Stimulated activated CD8-positive, alpha-beta memory T cell treated with anti-CD3 and anti-CD28 coated beads, Interleukin-12 subunit alpha, Interleukin-12 subunit beta, amount 100 ng/mL, for 4 hours (primary cell): ENCODE measurements at regions not wholly inside any gene's neighbourhood (a gene's known extent, or its start where the extent isn't known, plus 50 kb on each side); places are given as distances from the start of the nearest gene placed in this dataset.

Experiments used
- DNase-seq: peaks from one replicate; pipeline ENCODE4 v3.0.0-alpha.2; 2020; ENCODE audit warnings: low read depth

DNA sequence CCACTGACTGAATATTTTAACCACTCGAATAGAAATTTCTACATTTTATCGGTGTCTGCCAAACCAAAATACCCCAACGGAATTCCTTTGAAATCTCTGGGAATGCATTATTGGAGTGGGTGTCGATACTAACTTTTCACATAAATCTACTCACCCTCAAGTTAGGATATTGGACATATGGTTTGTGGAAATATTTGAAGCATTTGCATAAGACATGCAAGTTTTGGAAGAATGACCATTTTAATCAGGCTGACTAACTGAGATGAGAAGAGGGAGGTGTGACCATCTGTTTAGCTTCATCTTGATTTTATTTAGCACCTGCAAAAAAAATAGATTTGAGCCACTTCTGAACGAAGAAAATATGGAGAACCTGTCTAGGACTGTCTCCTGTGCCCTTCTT, 61.2 kb downstream of the KLF6 start:
- no peak for DNase-seq

DNA sequence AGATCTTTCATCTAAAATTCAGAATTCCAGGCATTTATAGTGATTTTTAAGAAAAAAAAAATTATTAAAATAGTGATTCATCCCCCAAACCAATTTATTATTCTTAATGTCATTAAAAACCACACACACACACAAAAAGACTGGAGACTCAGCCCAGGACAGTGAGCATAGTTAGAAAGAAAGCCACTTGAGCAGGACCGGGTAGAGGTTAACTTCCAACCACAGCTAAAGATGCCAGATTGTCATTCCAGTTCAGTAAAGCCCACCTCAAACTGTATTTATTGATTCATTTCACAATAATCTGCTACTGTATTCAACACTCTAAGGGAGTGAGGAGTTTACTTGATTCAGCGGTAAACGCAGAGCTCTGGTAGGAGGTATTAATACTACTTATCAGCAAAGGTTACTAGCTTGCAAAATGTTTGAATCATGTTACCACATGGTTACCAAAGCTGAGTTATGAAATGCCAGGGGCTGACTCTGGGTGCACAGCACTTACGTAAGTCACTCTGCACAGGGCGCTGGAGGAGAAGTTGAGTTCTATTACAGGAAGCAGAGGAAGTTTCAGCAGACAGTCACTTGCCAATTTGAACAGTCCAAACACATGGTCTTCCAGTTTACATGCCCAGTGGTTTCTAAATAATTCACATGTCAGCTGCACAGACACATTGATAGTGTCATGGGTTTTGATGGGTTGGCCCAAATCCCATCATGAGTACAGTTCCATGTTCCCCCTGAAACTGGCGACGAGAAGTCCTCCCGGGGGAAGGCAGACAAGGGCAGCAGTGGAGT, 64.6 kb downstream of the KLF6 start:
- no peak for DNase-seq

DNA sequence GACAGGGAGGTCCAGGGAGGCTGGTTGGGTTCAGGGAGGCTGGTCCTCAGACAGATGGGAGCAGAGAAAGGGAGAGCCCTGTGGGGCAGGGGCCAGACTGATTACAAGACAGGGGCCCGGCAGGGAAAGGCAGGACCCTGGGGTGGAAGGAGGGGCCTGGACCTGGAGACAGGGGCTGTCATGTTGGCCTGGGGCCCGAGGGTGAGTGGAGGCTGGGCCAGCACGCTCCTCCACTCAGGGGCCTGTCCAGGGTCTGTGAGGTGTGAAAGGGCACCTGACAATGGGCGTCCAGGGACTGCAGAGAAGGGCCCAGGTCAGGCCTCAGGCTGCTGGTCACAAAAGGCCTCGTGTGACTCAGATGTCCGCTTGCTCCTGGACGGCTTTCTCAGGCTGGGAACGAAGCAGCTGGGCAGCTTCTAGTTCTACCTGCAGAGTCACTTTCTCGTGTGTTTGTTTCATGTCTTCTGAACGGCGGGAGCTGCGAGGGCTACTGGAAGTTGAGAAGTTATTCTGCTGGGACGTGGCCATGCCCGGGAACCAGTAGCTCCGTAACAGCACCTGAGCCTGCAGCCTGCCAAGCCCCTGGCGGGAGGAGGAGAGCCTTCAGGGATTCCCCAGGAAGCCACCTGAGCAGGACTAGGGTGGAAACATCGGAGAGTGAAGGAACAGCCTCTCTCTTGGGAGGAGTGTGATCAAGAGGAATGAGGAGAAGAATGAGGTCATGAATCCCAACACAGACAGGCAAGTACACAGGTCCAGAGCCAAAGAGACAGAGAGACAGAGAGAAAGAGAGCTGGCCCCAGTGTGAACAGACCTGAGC, 65.8 kb downstream of the KLF6 start:
- DNase-seq, result no peak

DNA sequence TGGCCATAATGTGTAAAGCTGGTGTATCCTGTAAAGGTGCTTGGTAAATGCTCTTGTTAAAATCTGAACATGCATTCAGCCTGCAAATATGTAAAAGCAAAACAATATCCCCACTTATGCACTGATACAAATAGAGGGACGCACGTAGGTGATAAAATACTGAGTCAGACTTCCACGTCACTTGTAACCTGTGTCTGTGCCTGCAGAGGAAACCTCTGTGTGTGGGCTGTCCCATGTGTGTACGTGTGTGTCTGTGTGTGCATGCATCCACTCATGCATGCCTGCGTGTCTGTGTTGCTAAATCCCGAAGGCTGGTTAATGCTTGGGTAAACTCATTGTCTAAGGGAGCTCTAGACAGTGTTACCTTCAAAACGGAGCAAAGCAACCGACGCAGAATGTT, 68.9 kb downstream of the KLF6 start:
- DNase-seq, result no peak

DNA sequence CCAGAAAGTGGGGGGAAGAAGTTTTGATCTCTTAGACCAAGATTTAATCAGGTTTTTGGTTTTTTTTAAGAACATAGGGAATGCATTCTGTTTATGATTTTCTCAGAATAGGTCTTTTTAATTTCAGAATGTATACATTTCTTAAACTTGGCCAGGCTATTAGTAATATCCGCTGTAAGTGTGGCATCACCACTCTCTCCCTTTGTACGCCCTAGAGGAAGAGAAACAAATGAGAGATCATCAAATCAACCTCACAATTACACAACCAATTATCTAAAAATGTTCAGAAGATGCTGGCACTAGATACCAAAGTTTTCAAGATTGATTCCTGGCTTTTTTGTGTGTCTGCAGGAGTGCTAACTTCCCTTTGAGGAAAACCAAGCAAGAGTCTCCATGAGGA, 70.0 kb downstream of the KLF6 start:
- no peak for DNase-seq

DNA sequence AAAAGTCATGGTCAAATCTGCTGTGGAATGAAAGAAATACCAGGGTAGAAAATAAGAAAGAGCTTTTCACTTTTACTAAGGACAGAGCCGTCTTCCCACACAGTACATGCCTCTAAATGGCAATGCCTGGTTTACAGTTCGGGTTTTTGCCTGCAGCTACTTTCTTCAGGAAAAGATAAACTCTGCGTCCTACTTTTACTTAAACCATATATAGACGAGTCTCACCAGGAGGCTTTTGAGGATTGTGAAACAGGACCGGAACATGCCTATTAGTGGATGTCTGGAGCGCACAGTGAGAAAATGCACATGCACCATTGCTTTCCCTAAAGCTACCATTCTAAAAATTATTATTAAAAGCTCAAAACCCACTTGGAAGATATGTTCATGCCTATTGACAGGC, 70.5 kb downstream of the KLF6 start:
- DNase-seq, result no peak

DNA sequence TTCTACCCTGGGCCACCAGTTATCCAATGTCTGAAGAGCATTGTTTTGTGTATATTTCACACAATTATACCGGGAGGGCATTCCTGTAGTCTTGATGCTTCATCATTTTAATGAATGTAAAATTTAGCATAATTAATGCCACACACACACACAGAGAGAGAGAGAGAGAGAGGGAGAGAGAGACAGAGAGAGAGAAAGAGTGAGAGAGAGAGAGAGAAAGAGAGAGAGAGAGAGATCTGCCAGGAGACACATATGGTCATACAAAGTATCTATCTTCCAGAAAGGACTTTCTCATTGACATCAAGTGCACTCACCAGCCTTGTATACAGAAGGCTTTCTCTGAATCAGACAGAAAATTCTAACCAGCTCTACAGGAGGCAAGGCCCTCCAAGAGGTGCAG, 72.3 kb downstream of the KLF6 start:
- DNase-seq, result no peak

DNA sequence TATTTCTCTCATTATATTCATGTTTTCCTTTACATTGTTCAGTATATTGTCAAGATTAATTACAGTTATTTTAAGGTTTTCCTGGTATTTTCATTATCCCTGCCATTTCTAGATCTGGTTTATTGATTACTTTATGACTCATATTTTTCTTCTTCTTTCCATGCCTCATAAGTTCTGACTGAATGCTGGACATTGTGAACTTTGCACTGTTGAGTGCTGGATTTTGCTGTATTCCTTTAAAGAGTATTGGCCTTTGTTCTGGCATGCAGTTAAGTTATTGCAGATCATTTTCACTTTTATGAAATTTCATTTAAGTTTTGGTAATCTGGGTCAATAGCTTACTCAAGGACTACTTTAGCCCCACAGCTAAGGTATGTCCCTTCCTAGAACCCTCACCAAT, 73.1 kb downstream of the KLF6 start:
- DNase-seq, result no peak

DNA sequence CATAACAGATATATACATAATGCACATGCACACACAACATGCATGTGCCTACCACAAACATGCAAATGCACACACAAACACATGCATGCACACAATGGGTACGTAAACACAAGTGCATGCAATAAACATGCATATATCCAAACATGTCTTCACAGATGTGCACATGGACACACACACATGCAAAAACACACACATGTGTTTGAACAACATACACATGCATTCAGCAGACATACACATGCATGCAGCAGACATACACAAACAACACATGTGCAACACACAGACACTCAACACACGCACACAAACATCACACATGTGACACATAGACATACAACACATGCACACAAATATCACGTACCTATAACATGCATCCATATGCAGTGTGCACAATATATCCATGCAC, 74.2 kb downstream of the KLF6 start:
- no peak for DNase-seq

DNA sequence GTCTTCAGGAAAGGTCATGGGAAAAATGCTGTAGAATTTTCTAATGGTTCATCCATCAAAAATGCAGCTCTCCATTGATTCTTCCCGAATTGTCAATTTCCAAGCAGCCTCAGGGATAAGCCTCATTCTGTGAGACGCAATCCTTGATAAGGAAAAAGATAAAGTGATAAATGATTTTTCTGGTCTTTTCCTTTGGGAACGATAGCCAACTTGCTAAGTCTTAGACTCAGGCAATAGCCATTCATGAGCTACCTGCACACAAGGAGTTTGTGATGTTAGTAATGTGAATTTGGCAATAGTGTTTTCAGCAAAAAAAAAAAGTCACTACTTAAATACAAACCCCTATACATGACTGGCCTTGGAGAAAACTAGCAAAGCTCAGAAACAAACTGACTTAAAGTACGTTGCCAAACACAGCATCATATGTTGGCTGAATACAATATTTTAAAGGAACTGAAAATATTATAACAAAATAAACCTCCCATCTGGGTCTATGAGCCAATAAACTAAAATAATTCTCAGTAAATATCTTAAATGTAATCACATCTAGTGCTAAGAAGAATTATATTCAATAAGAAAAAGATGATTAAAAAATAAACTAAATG, 75.5 kb downstream of the KLF6 start:
- no peak for DNase-seq

DNA sequence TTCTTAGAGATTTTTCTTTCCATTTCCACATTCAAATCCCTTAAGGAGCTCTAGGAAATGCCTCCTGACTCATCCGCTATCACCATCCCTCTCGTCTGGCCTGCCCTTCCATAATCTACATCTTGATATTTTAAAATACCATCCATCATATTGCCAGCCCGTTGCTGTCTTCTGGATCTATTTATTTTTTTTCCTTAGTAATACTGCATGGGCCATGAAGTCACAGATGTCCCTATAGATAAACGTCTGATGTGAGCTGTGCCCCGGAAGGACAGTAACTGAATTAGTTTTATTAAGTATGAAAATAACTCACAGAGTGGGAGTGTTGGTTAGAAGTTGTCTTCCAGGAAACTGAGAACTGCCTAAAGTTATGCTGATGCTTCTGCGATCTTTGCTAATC, 76.2 kb downstream of the KLF6 start:
- no peak for DNase-seq

DNA sequence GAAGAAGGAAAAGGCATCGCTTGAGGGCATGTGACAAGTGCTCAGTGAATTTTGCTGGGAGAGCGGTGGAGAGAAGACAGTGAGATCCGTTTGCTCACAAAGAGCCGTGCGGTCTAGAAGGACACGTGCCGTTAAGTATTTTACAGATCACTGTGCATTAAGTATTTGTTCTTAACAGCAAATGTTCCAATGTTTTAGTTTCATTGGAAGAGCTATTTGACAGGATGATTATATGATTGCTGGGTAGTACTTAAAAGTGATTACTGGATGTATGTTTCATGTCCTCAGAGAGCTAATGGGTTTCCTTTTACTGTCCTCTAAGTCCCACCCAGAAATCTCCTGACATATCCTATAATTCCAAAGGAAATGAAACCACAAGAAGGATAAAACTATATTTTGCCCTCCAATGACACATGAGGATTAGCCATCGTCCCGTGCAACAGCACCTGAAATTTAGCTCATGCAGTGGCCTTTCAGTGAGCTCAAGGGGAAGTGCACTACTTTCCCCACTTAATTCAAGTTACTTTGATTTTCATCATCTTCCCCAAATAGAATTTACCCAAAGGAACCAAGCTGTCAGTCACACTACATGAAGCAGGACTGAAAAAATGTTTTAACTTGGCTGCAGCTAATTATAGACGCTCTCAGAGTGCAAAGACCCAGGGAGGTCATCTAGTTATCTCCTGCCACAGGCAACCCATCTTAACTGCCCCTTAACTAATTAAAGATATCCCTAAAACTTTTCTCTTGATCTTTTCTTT, 80.3 kb downstream of the KLF6 start:
- DNase-seq, result no peak

DNA sequence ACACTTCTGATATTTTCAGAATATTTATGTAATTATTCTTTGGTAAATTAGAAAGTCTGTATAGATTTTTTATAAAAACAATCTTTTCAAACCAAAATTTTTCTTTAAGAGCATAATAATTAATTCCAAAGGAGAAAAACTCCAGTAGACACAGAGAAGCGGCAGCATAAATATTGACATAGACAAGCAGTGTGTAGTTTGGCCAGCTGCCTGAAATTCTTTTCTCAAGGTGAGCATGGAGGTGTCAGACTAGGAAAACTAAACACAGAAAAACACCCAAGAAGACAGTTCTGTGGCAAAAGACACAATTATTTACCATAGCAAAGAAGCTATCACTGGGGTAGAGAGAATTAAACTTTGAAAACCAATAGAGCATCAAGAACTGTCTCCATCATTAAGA, 82.4 kb downstream of the KLF6 start:
- no peak for DNase-seq

DNA sequence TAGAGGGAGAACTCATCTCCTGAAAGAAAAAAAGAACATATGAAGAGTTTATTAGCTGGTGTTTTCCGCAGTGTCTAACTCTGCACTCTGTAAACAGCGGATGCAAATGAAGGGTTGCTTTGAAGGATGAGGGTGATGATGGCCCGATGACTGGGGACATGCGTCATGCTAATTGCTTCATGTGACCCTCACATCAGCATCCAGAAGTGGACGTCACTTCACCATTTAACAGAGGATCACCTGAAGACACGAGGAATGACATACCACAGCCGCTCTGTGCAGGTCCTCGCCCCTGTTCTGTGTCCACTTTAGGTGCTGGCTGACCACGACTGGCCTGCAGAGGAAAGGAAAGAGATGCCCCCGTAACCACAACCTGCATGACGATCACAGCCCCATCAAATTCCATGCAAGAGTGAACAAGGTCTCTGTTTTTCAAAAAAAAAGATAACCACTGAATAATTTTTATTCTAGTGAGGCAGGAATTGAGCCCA, 82.9 kb downstream of the KLF6 start:
- DNase-seq, result no peak

DNA sequence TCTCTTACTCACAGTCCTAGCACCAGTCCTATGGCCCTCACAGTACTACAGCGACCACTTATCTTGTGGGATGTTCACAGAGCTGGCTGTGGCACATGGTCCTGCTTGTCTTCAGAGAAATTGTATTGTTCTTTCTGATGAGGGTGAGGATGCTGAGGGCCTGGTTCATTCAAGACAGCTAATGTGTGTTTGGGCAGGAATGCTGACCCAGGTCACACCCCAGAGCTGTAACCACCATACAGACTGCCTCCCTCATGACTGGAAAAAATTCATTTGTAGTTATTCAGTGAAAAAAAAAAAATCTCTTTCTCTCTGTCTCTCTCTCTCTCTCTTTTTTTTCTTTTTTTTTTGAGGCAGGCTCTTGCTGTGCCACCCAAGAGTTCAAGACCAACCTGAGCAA, 83.5 kb downstream of the KLF6 start:
- DNase-seq, result no peak

DNA sequence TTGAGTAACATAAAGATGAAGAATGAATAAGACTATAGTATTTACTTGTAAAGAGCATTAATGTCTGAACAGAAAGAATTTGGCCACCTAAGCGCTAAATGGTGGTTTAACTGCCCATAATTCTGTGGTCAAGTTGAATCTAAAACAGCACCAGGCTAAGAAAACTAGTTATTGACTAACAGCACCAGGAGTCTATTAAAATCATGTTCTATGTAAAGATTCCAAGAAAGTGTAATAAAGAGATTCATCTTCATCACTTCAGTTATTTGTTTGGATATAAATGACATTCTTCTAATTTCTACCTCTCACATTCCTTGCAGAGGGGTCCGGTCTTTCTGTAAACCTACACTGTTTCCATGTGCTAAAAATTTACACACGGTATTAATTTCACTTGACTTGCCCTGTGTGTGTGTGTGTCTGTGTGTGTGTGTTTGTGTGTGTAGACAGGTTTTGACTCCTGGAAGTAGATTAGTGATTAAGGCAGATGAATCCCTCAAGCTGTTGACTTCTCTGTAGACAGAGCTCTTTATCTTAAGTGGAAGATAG, 84.4 kb downstream of the KLF6 start:
- no peak for DNase-seq

DNA sequence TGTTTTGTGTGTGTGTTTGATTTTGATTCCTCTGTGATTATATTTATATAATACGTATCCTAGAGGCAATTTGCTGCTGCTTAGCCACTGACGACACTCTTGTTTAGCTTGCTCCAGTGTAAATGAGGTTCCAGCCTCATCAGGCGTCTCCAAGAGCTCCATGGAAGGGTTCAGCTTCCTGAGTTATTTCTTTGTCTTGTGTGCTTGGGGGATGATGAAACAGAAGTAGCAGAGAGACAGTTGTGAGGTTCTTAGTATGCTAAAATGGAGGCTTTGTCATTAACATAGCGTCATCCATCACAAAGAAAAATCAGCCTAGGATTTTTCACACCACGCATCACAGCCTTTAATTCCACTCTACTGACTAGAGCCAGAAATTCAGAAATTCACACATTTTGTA, 85.1 kb downstream of the KLF6 start:
- DNase-seq, result no peak

DNA sequence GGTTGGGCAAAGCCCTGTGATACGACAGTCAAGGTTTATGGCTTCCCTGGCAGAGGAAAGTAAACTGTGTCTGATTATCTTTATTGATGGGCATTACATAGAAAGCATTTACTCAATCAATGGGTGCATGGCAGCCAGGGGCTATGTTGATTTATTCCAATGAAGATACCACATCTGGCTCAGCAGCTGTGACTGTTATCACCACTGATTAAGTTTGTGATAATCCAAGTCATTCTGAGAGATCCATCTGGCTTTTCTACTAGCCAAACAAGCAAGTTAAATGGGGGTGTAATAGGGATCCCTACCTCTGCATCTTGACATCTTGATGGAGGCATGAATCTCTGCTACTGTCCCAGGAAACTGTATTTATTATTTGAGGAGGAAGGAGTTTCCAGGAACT, 86.7 kb downstream of the KLF6 start:
- DNase-seq, result no peak

DNA sequence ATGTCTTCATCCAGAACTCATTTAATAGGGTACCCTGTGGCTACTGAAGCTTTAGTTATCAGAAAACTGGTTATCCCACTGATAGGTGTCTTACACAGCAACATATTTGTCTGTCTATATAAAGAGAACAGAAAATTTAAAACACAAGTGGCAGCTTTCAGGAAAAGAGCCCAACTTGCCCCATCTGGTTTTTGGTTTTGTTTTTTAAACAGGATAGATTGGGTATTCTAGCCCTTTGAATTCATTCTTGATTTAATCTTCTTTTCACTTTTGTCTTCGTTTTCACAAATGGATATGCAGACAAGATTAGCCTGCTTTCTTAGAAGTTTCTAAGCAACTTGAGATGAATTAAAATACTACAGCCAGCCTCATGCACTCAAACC, 91.3 kb downstream of the KLF6 start:
- DNase-seq, result no peak

DNA sequence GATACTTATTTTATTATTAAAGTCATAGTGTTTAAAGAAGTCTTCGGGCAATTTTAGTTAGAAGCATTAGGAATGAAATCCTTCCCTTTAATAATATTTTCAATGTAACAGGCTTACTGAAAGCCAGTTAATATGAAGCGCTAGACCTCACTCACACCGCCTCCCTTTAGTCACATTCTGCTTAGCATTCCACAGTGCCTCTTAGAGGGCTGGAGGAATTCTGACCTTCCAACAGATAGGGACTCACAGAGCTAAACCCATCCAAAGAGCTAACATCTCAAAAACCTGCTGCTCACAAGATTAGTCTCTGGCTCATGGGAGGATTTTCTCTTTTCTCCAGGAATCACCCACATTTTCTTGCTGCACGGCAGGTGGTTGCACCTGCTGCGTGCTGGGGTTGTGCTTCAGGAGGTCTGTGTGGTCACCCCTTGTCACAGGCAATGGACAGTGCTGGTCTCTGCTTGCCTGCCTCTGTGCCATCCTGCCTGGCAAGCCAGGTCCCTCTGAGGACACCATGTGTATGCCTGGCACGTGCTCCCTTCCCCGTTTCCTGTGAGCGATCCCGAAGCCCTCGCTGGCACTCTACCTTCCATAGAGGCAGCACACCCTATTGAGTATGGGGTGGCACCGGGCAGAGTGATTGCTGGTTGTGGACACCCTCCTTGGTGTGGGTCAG, 91.8 kb downstream of the KLF6 start:
- DNase-seq, result no peak

DNA sequence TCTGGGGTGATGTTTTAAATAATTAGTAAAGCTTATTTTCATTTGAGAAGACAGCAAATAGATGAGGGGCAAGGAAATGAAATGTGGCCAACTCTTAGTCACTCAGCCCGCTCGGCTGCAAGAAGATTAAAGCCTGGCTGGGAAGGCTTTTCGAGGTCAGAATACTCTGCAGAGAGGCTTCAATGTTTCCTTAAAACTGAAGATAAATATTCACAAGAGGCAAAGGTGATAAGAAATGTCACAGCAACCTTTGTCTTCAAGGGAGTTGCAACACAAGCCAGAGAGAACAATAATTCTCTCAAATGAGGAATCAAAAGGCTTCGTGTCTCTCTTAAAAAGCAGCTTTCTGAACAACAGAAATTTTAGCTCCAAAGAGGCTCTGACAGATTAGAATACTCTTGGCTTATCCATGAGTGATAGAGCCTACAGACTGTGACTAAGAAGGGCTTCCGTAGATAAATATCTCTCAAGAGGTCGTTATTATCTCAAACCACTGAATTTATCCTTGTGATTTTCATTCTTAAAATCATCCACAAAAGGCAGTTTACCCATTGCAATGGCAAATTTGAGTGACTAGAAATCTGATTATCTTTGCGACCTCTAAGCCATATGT, 92.5 kb downstream of the KLF6 start:
- no peak for DNase-seq
